ENCODE measurements at regions not wholly inside any gene's neighbourhood (a gene's known extent, or its start where the extent isn't known, plus 50 kb on each side); places are given as distances from the start of the nearest gene placed in this dataset.

- TF ChIP-seq POLR2A (IDR thresholded peaks at IDR 0.05): no peak
- TF ChIP-seq, protein P1, sequence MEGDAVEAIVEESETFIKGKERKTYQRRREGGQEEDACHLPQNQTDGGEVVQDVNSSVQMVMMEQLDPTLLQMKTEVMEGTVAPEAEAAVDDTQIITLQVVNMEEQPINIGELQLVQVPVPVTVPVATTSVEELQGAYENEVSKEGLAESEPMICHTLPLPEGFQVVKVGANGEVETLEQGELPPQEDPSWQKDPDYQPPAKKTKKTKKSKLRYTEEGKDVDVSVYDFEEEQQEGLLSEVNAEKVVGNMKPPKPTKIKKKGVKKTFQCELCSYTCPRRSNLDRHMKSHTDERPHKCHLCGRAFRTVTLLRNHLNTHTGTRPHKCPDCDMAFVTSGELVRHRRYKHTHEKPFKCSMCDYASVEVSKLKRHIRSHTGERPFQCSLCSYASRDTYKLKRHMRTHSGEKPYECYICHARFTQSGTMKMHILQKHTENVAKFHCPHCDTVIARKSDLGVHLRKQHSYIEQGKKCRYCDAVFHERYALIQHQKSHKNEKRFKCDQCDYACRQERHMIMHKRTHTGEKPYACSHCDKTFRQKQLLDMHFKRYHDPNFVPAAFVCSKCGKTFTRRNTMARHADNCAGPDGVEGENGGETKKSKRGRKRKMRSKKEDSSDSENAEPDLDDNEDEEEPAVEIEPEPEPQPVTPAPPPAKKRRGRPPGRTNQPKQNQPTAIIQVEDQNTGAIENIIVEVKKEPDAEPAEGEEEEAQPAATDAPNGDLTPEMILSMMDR (IDR thresholded peaks at IDR 0.05 in 4 of 5, conservative IDR thresholded peaks at IDR 0.05 in 1 of 5): no peak
These were observed 140.4 kb upstream of the CA10 start for GRCh38 chr17:52298881-52299280.
